PC-9 (cell line): ENCODE measurements at regions not wholly inside any gene's neighbourhood (a gene's known extent, or its start where the extent isn't known, plus 50 kb on each side); places are given as distances from the start of the nearest gene placed in this dataset.

ENCODE experiments used
- BruUV-seq: library from RNA; stranded (reverse); fragments of 400-500 nt; replicated peaks from 2 replicates; lab custom pipeline; 2021; lab: Mats Ljungman, UMichigan
- CTCF ChIA-PET: fragments of 300-600 bp; sonication (Branson Sonifier 250); formaldehyde crosslinking; loops from one replicate; lab custom pipeline; 2022; ENCODE audit warnings: antibody characterized with exemption; lab: Charles Lee
- POLR2A ChIA-PET: fragments of 300-600 bp; sonication (Branson Sonifier 250); formaldehyde crosslinking; loops from one replicate; lab custom pipeline; 2022; ENCODE audit warnings: antibody characterized with exemption; ENCODE audit not compliant: unreplicated experiment; lab: Charles Lee
- DNase-seq, 2 experiments: peaks; one replicate each; pipeline versions ENCODE4 v3.0.0 to v3.0.0-alpha.2; 2015 to 2022; ENCODE audit warnings: mixed read lengths in 1 of 2
- H2AFZ ChIP-seq: fragments of 200-600 bp; sonication (generic); 2 replicates; pipeline ENCODE4 v1.8.1; 2017; ENCODE audit warnings: antibody characterized with exemption
- H3F3A ChIP-seq: fragments of 200-600 bp; sonication (generic); 2 replicates; pipeline ENCODE4 v1.8.1; 2017; ENCODE audit warnings: antibody characterized with exemption, mild to moderate bottlenecking, low read depth; ENCODE audit not compliant: insufficient read depth
- H3K27ac ChIP-seq: fragments of 200-600 bp; sonication (generic); 2 replicates; pipeline ENCODE4 v1.6.1; 2016; ENCODE audit warnings: mixed run types
- H3K27me3 ChIP-seq: fragments of 200-600 bp; sonication (generic); 2 replicates; pipeline ENCODE4 v1.6.1; 2016; ENCODE audit warnings: low read depth, mixed run types; ENCODE audit not compliant: insufficient read depth
- H3K36me3 ChIP-seq: fragments of 200-600 bp; sonication (generic); 2 replicates; pipeline ENCODE4 v1.6.1; 2016; ENCODE audit warnings: low read depth, mixed run types
- H3K4me1 ChIP-seq: fragments of 200-600 bp; sonication (generic); replicated peaks from 2 replicates; pipeline ENCODE4 v1.6.1; 2016; ENCODE audit warnings: mixed run types; ENCODE audit not compliant: insufficient read depth
- H3K4me2 ChIP-seq: fragments of 200-600 bp; sonication (generic); 2 replicates; pipeline ENCODE4 v1.6.1; 2017; ENCODE audit warnings: mixed run types
- H3K4me3 ChIP-seq: fragments of 200-600 bp; sonication (generic); 2 replicates; pipeline ENCODE4 v1.6.1; 2016; ENCODE audit warnings: mixed run types
- H3K79me2 ChIP-seq: fragments of 200-600 bp; sonication (generic); 2 replicates; pipeline ENCODE4 v1.6.1; 2017; ENCODE audit warnings: low read depth, mixed run types
- H3K9me2 ChIP-seq: fragments of 200-600 bp; sonication (generic); 2 replicates; pipeline ENCODE4 v1.8.1; 2017; ENCODE audit warnings: mild to moderate bottlenecking; ENCODE audit not compliant: insufficient read depth
- H3K9me3 ChIP-seq: fragments of 200-600 bp; sonication (generic); 2 replicates; pipeline ENCODE4 v1.8.1; 2016; ENCODE audit warnings: low read depth; ENCODE audit not compliant: insufficient read depth
- H4K20me1 ChIP-seq: fragments of 200-600 bp; sonication (generic); 2 replicates; pipeline ENCODE4 v1.8.1; 2017; ENCODE audit not compliant: insufficient read depth
- CTCF ChIP-seq: fragments of 200-600 bp; sonication (generic); conservative IDR thresholded peaks from 2 replicates; pipeline ENCODE4 v1.6.1; 2017; ENCODE audit warnings: mixed run types, antibody characterized with exemption, mild to moderate bottlenecking, moderate library complexity
- EZH2 ChIP-seq: fragments of 200-600 bp; sonication (generic); IDR thresholded peaks from 2 replicates; pipeline ENCODE4 v1.8.0; 2017; ENCODE audit warnings: antibody characterized with exemption, low read depth
- intact Hi-C: fragments of 100-400 bp; cut with micrococcal nuclease; formaldehyde crosslinking; loops from one replicate; pipeline ENCODE4 v1.10.0; 2022; ENCODE audit not compliant: unreplicated experiment

GRCh38 chr3:115486880-115487279, 136.4 kb upstream of the GAP43 start:
- Histone ChIP-seq H3K4me1 (no peaks in the 10 kb centered on the region), H3K27me3 (no peaks in the 10 kb centered on the region), H3K4me3 (no peak overlapping the region), H4K20me1 (no peaks in the 10 kb centered on the region), H3K9me2 (no peaks in the 10 kb centered on the region), H3K9me3 (no peaks in the 10 kb centered on the region; the same call in 1 of the 2 replicates), H3K79me2 (no peaks in the 10 kb centered on the region), H3K4me2 (no peak overlapping the region), H3K36me3 (no peaks in the 10 kb centered on the region), H2AFZ (no peak overlapping the region), H3F3A (no peaks in the 10 kb centered on the region), H3K27ac (no peak overlapping the region)
- no TSS peak for BruUV-seq
- CTCF ChIA-PET: no interaction called here
- DNase-seq: no peak
- POLR2A ChIA-PET: no interaction called here
- TF ChIP-seq CTCF: no peak
- no peak for TF ChIP-seq EZH2
- intact Hi-C loops: no loop called here

- no TSS peak for BruUV-seq
- Histone ChIP-seq H3K4me3 (no peak overlapping the region), H3K36me3 (no peaks in the 10 kb centered on the region), H3K4me1 (no peaks in the 10 kb centered on the region), H3K27ac (no peak overlapping the region), H3K9me2 (no peaks in the 10 kb centered on the region), H3K79me2 (no peaks in the 10 kb centered on the region), H3K9me3 (no peaks in the 10 kb centered on the region; the same call in 1 of the 2 replicates), H2AFZ (no peak overlapping the region), H4K20me1 (no peaks in the 10 kb centered on the region), H3K4me2 (no peak overlapping the region), H3F3A (no peaks in the 10 kb centered on the region), H3K27me3 (no peaks in the 10 kb centered on the region)
- CTCF ChIA-PET: no interaction called here
- TF ChIP-seq EZH2 (no peak), CTCF (no peak)
- POLR2A ChIA-PET: no interaction called here
- no peak for DNase-seq
- intact Hi-C loops: no loop called here
These were observed 135.3 kb upstream of the GAP43 start for GRCh38 chr3:115487968-115488367.

GRCh38 chr3:115488409-115488808, 134.9 kb upstream of the GAP43 start:
- Histone ChIP-seq H3K27ac (no peak overlapping the region), H3K79me2 (no peaks in the 10 kb centered on the region), H2AFZ (no peak overlapping the region), H3K4me2 (no peak overlapping the region), H4K20me1 (no peaks in the 10 kb centered on the region), H3K9me3 (no peaks in the 10 kb centered on the region; the same call in 1 of the 2 replicates), H3K9me2 (no peaks in the 10 kb centered on the region), H3F3A (no peaks in the 10 kb centered on the region), H3K4me3 (no peak overlapping the region), H3K36me3 (no peaks in the 10 kb centered on the region), H3K4me1 (no peaks in the 10 kb centered on the region), H3K27me3 (no peaks in the 10 kb centered on the region)
- ChIA-PET CTCF (no interaction called here), POLR2A (no interaction called here)
- no peak for TF ChIP-seq CTCF
- no peak for TF ChIP-seq EZH2
- DNase-seq: no peak
- BruUV-seq: no TSS peak
- intact Hi-C loops: no loop called here
